ENCODE measurements at regions not wholly inside any gene's neighbourhood (a gene's known extent, or its start where the extent isn't known, plus 50 kb on each side); places are given as distances from the start of the nearest gene placed in this dataset.

DNA sequence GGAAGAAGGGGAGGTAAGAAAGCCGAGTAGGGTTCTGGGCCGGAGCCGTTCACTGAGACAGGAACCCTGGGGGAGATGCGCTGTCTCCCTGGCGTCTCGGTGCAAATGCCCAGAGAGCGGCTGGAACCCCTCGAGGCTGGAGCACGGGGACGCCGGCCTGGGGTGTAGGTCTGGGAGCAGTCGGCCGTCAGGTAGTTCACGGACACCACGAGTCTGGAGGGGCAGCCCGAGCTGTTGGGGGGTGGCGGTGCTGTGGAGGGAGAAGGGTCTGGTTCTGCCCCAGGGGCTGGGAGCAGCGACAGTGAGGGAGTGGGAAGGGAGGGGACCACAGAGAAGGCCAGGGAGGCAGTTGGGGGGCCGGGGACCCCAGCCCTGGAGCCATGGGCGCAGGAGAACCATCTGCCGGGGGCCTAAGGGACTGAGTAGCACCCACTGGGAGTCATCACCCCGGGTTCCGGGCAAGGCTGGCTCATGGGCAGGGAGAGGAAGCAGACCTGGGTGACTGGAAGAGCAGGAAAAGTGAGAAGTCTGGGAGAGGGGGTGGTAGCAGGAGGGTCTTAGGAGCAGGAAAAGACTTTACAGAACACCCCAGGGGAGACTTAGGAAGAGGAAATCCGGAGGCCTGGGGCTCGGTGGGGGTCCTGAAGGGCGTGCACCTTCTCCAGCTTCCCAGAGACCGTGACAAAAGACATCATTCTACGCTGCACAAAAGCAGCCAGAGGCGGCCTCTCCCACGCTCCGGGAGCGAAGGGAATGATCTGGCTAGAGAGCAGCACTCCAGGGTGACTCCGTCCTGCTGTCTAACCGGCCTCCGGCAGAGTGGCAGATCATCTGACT lies 173.1 kb upstream of the SOX1 start:
- no peaks in the 10 kb centered on the region for H3K36me3 Mint-ChIP-seq (ENCODE audit: low read depth)
- H3K27ac Mint-ChIP-seq, result no peak overlapping the region
- no peak overlapping the region for H3K4me3 Mint-ChIP-seq
- DNase-seq (no peak), ATAC-seq (ENCODE audit: low read depth) (no peak)
- H3K27me3 Mint-ChIP-seq, result peaks cover 28% of the 10 kb centered on the region
- H3K4me1 Mint-ChIP-seq, result no peaks in the 10 kb centered on the region
- peaks cover 3% of the 10 kb centered on the region for H3K9me3 Mint-ChIP-seq
- intact Hi-C loops (cut with micrococcal nuclease), result no loop called here
- POLR2A ChIA-PET, result no interaction called here
- CTCF ChIA-PET, result no interaction called here
- TF ChIP-seq, protein P1, sequence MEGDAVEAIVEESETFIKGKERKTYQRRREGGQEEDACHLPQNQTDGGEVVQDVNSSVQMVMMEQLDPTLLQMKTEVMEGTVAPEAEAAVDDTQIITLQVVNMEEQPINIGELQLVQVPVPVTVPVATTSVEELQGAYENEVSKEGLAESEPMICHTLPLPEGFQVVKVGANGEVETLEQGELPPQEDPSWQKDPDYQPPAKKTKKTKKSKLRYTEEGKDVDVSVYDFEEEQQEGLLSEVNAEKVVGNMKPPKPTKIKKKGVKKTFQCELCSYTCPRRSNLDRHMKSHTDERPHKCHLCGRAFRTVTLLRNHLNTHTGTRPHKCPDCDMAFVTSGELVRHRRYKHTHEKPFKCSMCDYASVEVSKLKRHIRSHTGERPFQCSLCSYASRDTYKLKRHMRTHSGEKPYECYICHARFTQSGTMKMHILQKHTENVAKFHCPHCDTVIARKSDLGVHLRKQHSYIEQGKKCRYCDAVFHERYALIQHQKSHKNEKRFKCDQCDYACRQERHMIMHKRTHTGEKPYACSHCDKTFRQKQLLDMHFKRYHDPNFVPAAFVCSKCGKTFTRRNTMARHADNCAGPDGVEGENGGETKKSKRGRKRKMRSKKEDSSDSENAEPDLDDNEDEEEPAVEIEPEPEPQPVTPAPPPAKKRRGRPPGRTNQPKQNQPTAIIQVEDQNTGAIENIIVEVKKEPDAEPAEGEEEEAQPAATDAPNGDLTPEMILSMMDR (IDR thresholded peaks at IDR 0.05), result no peak

DNA sequence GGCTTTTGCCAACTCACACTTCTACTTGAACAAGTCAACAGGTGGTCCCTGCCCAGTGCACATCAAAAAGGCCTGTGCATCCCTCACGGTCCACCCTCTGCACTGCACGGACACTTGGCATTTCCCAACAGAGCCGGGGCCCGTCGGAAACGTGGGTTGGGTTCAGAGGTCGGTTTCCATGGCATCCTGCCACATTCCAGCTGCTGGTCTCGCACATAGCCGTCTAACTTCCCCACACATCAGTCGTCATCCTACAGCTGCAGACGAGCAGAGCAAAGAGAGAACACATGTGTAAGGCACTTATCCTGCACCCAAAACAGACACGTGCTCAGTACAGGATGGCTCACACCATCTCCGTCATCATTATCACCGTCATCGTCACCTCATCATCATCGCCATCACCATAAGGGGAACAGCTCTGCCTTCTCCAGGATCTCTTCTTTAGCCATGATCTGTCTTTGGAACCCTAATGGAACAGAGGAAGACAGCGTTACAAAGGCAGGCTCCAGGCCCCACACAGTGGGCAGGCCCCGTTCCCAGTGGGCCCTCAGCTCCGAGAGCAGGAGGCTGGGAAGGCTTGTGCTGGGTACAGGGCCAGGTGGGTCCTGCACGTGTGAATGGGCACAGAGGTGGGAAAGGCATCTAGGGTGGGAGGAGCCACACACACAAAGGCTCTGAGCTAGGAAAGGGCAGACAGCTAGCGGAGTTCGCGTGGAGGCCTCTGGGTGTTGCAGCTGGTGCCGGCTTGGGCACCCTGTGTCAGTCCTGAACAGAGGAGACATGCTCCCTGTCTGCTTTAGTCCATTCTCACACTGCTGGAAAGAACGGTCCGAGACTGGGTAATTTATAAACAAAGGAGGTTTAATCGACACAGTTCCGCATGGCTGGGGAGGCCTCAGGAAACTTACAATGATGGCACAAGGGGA lies 170.8 kb upstream of the SOX1 start:
- Mint-ChIP-seq H3K4me1 (no peaks in the 10 kb centered on the region), H3K9me3 (peaks cover 1% of the 10 kb centered on the region), H3K27ac (no peak overlapping the region), H3K4me3 (no peak overlapping the region), H3K27me3 (peaks cover 21% of the 10 kb centered on the region), H3K36me3 (ENCODE audit: low read depth) (no peaks in the 10 kb centered on the region)
- intact Hi-C loops (cut with micrococcal nuclease), result no loop called here
- ChIA-PET POLR2A (no interaction called here), CTCF (no interaction called here)
- TF ChIP-seq, protein P1 (IDR thresholded peaks at IDR 0.05), result no peak
- no peak for DNase-seq
- ATAC-seq (ENCODE audit: low read depth), result no peak

DNA sequence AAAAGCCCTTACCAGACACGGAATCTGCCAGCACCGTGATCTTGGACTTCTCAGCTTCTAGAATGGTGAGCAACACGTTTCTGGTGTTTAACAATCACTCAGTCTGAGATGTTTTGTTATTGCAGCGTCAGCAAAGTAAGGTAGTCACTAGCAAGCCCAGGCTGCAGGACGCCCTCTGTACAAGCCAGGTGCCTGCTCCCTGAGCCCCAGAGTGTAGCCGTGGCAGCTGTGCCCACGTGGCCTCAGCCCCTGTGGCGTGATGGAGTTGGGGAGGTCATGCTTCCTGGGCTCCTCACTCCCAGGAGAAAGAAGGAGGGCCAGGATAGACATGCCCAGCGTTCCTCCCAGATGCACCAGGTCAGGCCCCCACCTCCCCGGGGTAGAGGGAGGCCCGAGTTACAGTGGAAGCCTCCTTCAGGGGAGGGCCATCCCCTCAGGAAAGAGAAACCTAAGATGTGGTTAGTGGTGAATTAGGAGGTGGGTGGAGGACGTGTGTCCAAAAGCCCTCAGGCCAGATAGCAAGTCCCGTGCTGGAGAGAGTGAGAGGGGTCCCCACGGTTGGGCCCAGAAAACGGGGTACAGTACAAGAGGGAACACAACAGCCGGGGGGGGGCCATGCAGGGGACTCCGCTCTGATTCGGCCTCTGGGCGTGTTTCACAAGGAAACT lies 169.6 kb upstream of the SOX1 start:
- POLR2A ChIA-PET, result no interaction called here
- Mint-ChIP-seq H3K9me3 (no peaks in the 10 kb centered on the region), H3K4me1 (no peaks in the 10 kb centered on the region), H3K4me3 (no peak overlapping the region), H3K27ac (no peak overlapping the region), H3K36me3 (ENCODE audit: low read depth) (no peaks in the 10 kb centered on the region), H3K27me3 (peaks cover 15% of the 10 kb centered on the region)
- DNase-seq (no peak), ATAC-seq (ENCODE audit: low read depth) (no peak)
- TF ChIP-seq, protein P1 (IDR thresholded peaks at IDR 0.05), result no peak
- CTCF ChIA-PET, result no interaction called here
- intact Hi-C loops (cut with micrococcal nuclease), result no loop called here

DNA sequence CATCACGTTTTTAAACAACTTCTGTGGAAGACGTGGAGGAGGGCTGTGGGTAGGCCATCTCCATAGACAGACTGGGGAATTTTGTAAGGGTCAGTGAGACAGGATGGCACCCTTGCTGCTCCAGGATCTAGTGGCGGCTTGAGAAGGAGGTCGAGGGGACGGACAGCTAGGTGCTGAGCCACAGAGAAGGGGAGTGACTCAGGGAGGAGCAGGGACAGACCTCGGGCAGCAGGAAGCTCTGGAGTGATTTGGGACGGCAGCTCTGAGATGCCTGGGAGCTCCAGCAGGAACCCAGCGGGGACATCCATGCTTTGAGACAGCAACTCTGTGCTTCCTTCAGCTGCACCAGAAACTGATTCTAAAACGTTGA lies 169.1 kb upstream of the SOX1 start:
- H3K4me3 Mint-ChIP-seq, result no peak overlapping the region
- TF ChIP-seq, protein P1 (IDR thresholded peaks at IDR 0.05), result no peak
- ChIA-PET POLR2A (no interaction called here), CTCF (no interaction called here)
- H3K27ac Mint-ChIP-seq, result no peak overlapping the region
- H3K9me3 Mint-ChIP-seq, result no peaks in the 10 kb centered on the region
- H3K4me1 Mint-ChIP-seq, result no peaks in the 10 kb centered on the region
- intact Hi-C loops (cut with micrococcal nuclease), result no loop called here
- H3K27me3 Mint-ChIP-seq, result peaks cover 11% of the 10 kb centered on the region
- no peak for DNase-seq
- H3K36me3 Mint-ChIP-seq (ENCODE audit: low read depth), result no peaks in the 10 kb centered on the region
- no peak for ATAC-seq (ENCODE audit: low read depth)
